DOHH2 (cell line): ENCODE measurements at regions not wholly inside any gene's neighbourhood (a gene's known extent, or its start where the extent isn't known, plus 50 kb on each side); places are given as distances from the start of the nearest gene placed in this dataset.

Experiments used
- H3F3A ChIP-seq: fragments of 200-600 bp; sonication (generic), shearing (Covaris generic); 2 replicates; pipeline ENCODE4 v1.6.0; 2016; ENCODE audit warnings: antibody characterized with exemption, mild to moderate bottlenecking; ENCODE audit not compliant: control insufficient read depth, insufficient read depth
- H3K27ac ChIP-seq: fragments of 200-600 bp; sonication (generic); 2 replicates; pipeline ENCODE4 v1.5.1; 2014; ENCODE audit warnings: low read depth, mild to moderate bottlenecking, low read length, moderate library complexity
- H3K27me3 ChIP-seq: fragments of 200-600 bp; sonication (generic); 2 replicates; pipeline ENCODE4 v1.6.1; 2014; ENCODE audit warnings: mild to moderate bottlenecking, low read length, mixed read lengths; ENCODE audit not compliant: control insufficient read depth
- H3K36me3 ChIP-seq: fragments of 200-600 bp; sonication (generic); 2 replicates; pipeline ENCODE4 v1.6.1; 2014; ENCODE audit warnings: mild to moderate bottlenecking, low read length, moderate library complexity, mixed read lengths; ENCODE audit not compliant: control insufficient read depth
- H3K4me1 ChIP-seq: fragments of 200-600 bp; sonication (generic); 2 replicates; pipeline ENCODE4 v1.6.1; 2014; ENCODE audit warnings: mild to moderate bottlenecking, low read length, mixed read lengths; ENCODE audit not compliant: control insufficient read depth
- H3K4me2 ChIP-seq: fragments of 200-600 bp; sonication (generic); 2 replicates; pipeline ENCODE4 v1.6.0; 2014; ENCODE audit warnings: mild to moderate bottlenecking, low read length, moderate library complexity
- H3K4me3 ChIP-seq: fragments of 200-600 bp; sonication (generic); 2 replicates; pipeline ENCODE4 v1.5.1; 2014; ENCODE audit warnings: mild to moderate bottlenecking, low read length, mixed read lengths
- H3K79me2 ChIP-seq: fragments of 200-600 bp; sonication (generic); 2 replicates; pipeline ENCODE4 v1.6.1; 2014; ENCODE audit warnings: mild to moderate bottlenecking, low read length, mixed read lengths; ENCODE audit not compliant: control insufficient read depth
- H3K9me2 ChIP-seq: fragments of 200-600 bp; sonication (generic); replicated peaks from 2 replicates; pipeline ENCODE4 v1.6.1; 2014; ENCODE audit warnings: mild to moderate bottlenecking, low read length, mixed read lengths; ENCODE audit not compliant: control insufficient read depth
- H3K9me3 ChIP-seq: fragments of 200-600 bp; sonication (generic); 2 replicates; pipeline ENCODE4 v1.6.1; 2014; ENCODE audit warnings: antibody characterized with exemption, low read length, mixed read lengths; ENCODE audit not compliant: control insufficient read depth, insufficient read depth
- H4K20me1 ChIP-seq: fragments of 200-600 bp; sonication (generic); 2 replicates; pipeline ENCODE4 v1.6.0; 2014; ENCODE audit warnings: low read depth, mild to moderate bottlenecking, antibody characterized with exemption, low read length, moderate library complexity; ENCODE audit not compliant: control insufficient read depth, insufficient read depth
- CTCF ChIP-seq: fragments of 200-600 bp; sonication (generic); IDR thresholded peaks from one replicate; pipeline ENCODE4 v1.5.1; 2014; ENCODE audit warnings: antibody characterized with exemption, mild to moderate bottlenecking, low read depth, low read length; ENCODE audit not compliant: poor library complexity, severe bottlenecking
- EZH2phosphoT487 ChIP-seq: fragments of 200-600 bp; sonication (generic); IDR thresholded peaks from 2 replicates; pipeline ENCODE4 v1.6.1; 2017; ENCODE audit warnings: borderline replicate concordance, mild to moderate bottlenecking, antibody characterized with exemption, low read length, moderate library complexity, mixed read lengths

DNA sequence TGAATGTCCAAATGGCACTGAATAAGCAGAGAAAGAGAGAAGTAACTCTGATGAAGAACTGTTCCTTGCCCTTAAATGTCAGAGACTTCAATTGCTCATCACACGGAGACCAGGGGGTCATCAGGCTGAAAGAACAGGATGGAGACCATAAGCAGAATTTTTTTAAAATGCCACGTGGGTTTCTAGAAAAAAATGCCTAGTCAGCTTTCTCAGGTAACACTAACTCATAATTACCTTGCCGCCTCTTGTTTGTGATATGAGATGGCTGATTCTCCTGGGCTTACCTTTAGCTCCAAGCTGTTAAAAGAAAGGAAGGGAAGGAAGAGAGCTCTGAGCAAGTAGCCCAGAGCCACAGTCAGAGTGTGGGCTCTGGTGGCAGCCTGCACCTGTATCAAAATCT lies 372.0 kb downstream of the GPAM start:
- H3F3A ChIP-seq: no peaks in the 10 kb centered on the region
- no peaks in the 10 kb centered on the region for H3K27me3 ChIP-seq
- TF ChIP-seq EZH2phosphoT487: no peak

GRCh38 chr10:111820471-111820870 lies 363.1 kb downstream of the GPAM start:
- H3K9me3 ChIP-seq: no peaks in the 10 kb centered on the region
- no peaks in the 10 kb centered on the region for H4K20me1 ChIP-seq
- no peak overlapping the region for H3K4me3 ChIP-seq
- H3K4me2 ChIP-seq: no peak overlapping the region
- H3K27me3 ChIP-seq: no peaks in the 10 kb centered on the region
- H3F3A ChIP-seq: no peaks in the 10 kb centered on the region
- no peaks in the 10 kb centered on the region for H3K79me2 ChIP-seq
- no peak for TF ChIP-seq CTCF
- no peak for TF ChIP-seq EZH2phosphoT487
- no peaks in the 10 kb centered on the region for H3K4me1 ChIP-seq
- H3K9me2 ChIP-seq: no peaks in the 10 kb centered on the region
- H3K27ac ChIP-seq: no peak overlapping the region
- H3K36me3 ChIP-seq: no peaks in the 10 kb centered on the region

More for the DNA sequence above, 372.0 kb downstream of the GPAM start:
- Histone ChIP-seq H3K9me3 (no peaks in the 10 kb centered on the region), H4K20me1 (no peaks in the 10 kb centered on the region), H3K79me2 (no peaks in the 10 kb centered on the region), H3K4me1 (no peaks in the 10 kb centered on the region), H3K27ac (no peak overlapping the region), H3K4me3 (no peak overlapping the region), H3K4me2 (no peak overlapping the region), H3K36me3 (no peaks in the 10 kb centered on the region), H3K9me2 (no peaks in the 10 kb centered on the region)

DNA sequence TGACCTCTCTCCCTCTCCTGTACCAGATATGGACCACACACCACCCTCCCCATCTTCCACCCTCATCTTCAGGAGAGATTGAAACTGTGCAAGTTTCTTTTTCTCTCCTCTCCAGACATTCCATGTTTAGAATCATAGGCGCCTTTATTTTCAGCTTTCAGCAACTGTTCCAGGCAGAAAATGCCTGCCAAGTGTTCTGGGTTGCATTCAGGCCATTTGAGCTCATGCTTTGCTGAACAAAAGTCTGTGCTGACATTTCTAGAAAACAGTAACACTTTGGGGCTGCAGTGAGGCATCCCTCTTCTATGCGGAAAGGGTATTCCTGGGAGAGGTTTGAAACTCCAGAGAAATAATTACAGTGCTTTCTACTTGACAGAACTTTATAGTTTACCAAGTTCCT lies 361.7 kb downstream of the GPAM start:
- H3K79me2 ChIP-seq: no peaks in the 10 kb centered on the region
- H3K9me2 ChIP-seq: no peaks in the 10 kb centered on the region
- H3K9me3 ChIP-seq: no peaks in the 10 kb centered on the region
- no peaks in the 10 kb centered on the region for H3K27me3 ChIP-seq
- H3F3A ChIP-seq: no peaks in the 10 kb centered on the region
- H3K4me2 ChIP-seq: no peak overlapping the region
- H3K27ac ChIP-seq: no peak overlapping the region
- no peak overlapping the region for H3K4me3 ChIP-seq
- TF ChIP-seq EZH2phosphoT487 (no peak), CTCF (no peak)
- no peaks in the 10 kb centered on the region for H4K20me1 ChIP-seq
- no peaks in the 10 kb centered on the region for H3K36me3 ChIP-seq
- no peaks in the 10 kb centered on the region for H3K4me1 ChIP-seq

- Histone ChIP-seq H3K36me3 (no peaks in the 10 kb centered on the region), H4K20me1 (no peaks in the 10 kb centered on the region), H3F3A (no peaks in the 10 kb centered on the region), H3K4me3 (no peak overlapping the region), H3K9me3 (no peaks in the 10 kb centered on the region), H3K4me2 (no peak overlapping the region), H3K27me3 (no peaks in the 10 kb centered on the region), H3K9me2 (no peaks in the 10 kb centered on the region), H3K4me1 (no peaks in the 10 kb centered on the region), H3K79me2 (no peaks in the 10 kb centered on the region), H3K27ac (no peak overlapping the region)
- TF ChIP-seq EZH2phosphoT487 (no peak), CTCF (no peak)
Observed at GRCh38 chr10:111822661-111823060, 360.9 kb downstream of the GPAM start.
